ENCODE measurements at regions not wholly inside any gene's neighbourhood (a gene's known extent, or its start where the extent isn't known, plus 50 kb on each side); places are given as distances from the start of the nearest gene placed in this dataset.

DNA sequence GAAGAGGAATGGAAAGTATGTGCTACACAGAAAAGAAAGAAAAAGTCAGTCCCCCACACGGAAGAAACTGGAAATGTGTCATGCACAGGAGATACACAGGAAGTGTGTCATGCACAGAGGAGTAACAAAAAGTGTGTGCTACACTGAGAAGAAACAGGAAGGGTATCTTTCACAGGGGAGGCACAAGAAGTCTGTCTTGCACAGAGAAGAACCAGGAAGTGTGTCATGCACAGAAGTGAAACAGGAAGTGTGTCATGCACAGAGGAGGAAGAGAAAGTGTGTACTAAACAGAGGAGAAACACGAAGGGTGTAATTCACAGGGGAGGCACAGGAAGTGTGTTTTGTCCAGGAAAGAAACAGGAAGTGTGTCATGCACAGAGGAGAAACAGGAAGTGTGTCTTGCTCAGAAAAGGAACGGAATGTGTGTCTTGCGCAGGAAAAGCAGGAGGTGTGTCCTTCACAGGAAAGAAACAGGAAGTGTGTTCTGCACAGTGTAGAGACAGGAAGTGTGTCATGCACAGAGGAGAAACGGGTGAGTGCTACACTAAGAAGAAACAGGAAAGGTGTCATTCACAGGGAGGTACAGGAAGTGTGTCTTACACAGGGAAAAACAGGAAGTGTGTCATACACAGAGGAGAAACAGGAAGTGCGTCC lies 527.2 kb upstream of the PRKX start:
- Histone ChIP-seq H2AFZ (ENCODE audit: low read depth, low read length) (no peak overlapping the region), H3K9me3 (replicated peaks; ENCODE audit: control insufficient read depth, insufficient read depth, low read length) (peaks cover 2% of the 10 kb centered on the region), H3K9ac (replicated peaks; ENCODE audit: extremely low read depth, insufficient read depth, low read length) (no peak overlapping the region), H4K20me1 (replicated peaks; ENCODE audit: control insufficient read depth, extremely low read depth, insufficient read depth, low read length) (no peaks in the 10 kb centered on the region), H3K27me3 (ENCODE audit: control insufficient read depth in 2 of 2, insufficient read depth in 2 of 2, low read length in 2 of 2) (no peaks in the 10 kb centered on the region), H3K4me2 (ENCODE audit: insufficient read depth, low read length) (no peak overlapping the region), H3K27ac (ENCODE audit: insufficient read depth, low read depth, low read length) (no peak overlapping the region), H3K9me1 (replicated peaks; ENCODE audit: control insufficient read depth, extremely low read depth, insufficient read depth, low read length) (no peaks in the 10 kb centered on the region), H3K4me1 (ENCODE audit: control insufficient read depth, extremely low read depth, insufficient read depth, low read length) (no peaks in the 10 kb centered on the region), H3K79me2 (ENCODE audit: control insufficient read depth, insufficient read depth, low read length) (no peaks in the 10 kb centered on the region), H3K4me3 (replicated peaks in 1 of 3; ENCODE audit: insufficient read depth in 1 of 3, low read depth in 1 of 3, low read length in 3 of 3) (no peak overlapping the region), H3K36me3 (ENCODE audit: control insufficient read depth in 2 of 2, extremely low read depth in 1 of 2, insufficient read depth in 2 of 2, low read length in 2 of 2) (no peaks in the 10 kb centered on the region)
- ChIA-PET CTCF (no interaction called here), POLR2A (no interaction called here)
- dilution Hi-C loops (cut with MboI; ENCODE audit: extremely low pct_ligation_motif_present, low sequenced_read_pairs), result no loop called here
- FAIRE-seq (no peak), DNase-seq (ENCODE audit: low read depth, low spot score) (no peak)
- BruUV-seq (replicated peaks), result no TSS peak
- TF ChIP-seq FOS (IDR thresholded peaks at IDR 0.05; ENCODE audit: borderline replicate concordance, insufficient read depth, low read length) (no peak), MYC (IDR thresholded peaks at IDR 0.05; ENCODE audit: low read depth, low read length) (no peak)
- intact Hi-C loops (cut with micrococcal nuclease), result no loop called here

DNA sequence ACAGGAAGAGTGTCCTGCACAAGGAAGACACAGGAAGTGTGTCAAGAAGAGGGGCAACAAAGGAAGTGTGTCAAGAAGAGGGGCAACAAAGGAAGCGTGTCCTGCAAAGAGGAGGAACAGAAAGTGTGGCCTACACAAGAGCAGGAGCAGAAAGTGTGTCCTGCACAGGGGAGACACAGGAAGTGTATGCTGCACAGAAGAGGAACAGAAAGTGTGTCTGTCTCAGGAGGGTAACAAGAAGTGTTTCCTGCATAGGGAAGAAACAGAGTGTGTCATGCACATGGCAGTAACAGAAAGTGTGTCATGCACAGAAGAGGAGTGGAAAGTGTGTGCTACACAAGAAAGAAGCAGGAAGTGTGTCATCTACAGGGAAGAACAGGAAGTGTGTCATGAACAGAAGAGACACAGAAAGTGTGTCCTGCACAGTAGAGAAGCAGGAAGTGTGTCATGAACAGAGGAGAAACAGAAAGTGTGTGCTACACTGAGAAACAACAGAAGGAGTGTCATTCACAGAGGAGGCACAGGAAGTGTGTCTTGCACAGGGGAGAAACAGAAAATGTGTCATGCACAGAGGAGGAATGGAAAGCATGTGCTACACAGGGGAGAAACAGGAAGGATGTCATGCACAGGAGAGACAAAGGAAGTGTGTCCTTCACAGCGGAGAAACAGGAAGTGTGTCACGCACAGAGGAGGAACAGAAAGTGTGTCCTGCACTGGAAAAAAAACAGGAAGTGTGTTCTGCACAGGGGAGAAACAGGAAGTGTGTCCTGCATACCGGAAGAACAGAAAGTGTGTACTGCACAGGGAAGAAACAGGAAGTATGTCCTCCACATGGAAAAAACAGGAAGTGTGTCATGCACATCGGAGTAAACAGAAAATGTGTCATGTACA lies 526.4 kb upstream of the PRKX start:
- no peak for FAIRE-seq
- no peak overlapping the region for H3K27ac ChIP-seq (ENCODE audit: insufficient read depth, low read depth, low read length)
- H3K79me2 ChIP-seq (ENCODE audit: control insufficient read depth, insufficient read depth, low read length), result no peaks in the 10 kb centered on the region
- TF ChIP-seq, protein P1, sequence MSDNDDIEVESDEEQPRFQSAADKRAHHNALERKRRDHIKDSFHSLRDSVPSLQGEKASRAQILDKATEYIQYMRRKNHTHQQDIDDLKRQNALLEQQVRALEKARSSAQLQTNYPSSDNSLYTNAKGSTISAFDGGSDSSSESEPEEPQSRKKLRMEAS (IDR thresholded peaks at IDR 0.05; ENCODE audit: insufficient read depth, insufficient read length), result no peak
- TF ChIP-seq POLR2A (IDR thresholded peaks at IDR 0.05; ENCODE audit: low read depth, low read length), result no peak
- no peak for TF ChIP-seq POLR2AphosphoS5 (IDR thresholded peaks at IDR 0.05; ENCODE audit: insufficient read depth, low read depth, low read length)
- no peak for TF ChIP-seq MYC (IDR thresholded peaks at IDR 0.05; ENCODE audit: low read depth, low read length)
- TF ChIP-seq FOS (IDR thresholded peaks at IDR 0.05; ENCODE audit: borderline replicate concordance, insufficient read depth, low read length), result no peak
- no peak for TF ChIP-seq GATA2 (IDR thresholded peaks at IDR 0.05; ENCODE audit: insufficient read depth, insufficient read length, low read depth, low read length)
- TF ChIP-seq JUN (IDR thresholded peaks at IDR 0.05; ENCODE audit: borderline replicate concordance, insufficient read depth, insufficient read length, low read depth), result no peak
- TF ChIP-seq EZH2 (IDR thresholded peaks at IDR 0.05; ENCODE audit: borderline replicate concordance, low read depth, low read length, severe bottlenecking), result no peak
- TF ChIP-seq, protein P2, sequence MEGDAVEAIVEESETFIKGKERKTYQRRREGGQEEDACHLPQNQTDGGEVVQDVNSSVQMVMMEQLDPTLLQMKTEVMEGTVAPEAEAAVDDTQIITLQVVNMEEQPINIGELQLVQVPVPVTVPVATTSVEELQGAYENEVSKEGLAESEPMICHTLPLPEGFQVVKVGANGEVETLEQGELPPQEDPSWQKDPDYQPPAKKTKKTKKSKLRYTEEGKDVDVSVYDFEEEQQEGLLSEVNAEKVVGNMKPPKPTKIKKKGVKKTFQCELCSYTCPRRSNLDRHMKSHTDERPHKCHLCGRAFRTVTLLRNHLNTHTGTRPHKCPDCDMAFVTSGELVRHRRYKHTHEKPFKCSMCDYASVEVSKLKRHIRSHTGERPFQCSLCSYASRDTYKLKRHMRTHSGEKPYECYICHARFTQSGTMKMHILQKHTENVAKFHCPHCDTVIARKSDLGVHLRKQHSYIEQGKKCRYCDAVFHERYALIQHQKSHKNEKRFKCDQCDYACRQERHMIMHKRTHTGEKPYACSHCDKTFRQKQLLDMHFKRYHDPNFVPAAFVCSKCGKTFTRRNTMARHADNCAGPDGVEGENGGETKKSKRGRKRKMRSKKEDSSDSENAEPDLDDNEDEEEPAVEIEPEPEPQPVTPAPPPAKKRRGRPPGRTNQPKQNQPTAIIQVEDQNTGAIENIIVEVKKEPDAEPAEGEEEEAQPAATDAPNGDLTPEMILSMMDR (IDR thresholded peaks at IDR 0.05; ENCODE audit: extremely low read depth in 1 of 2, insufficient read depth in 1 of 2, low read depth in 1 of 2, low read length in 2 of 2), result no peak
- no peaks in the 10 kb centered on the region for H3K4me1 ChIP-seq (ENCODE audit: control insufficient read depth, extremely low read depth, insufficient read depth, low read length)
- H3K9me3 ChIP-seq (replicated peaks; ENCODE audit: control insufficient read depth, insufficient read depth, low read length), result peaks cover 2% of the 10 kb centered on the region
- no TSS peak for BruUV-seq (replicated peaks)
- dilution Hi-C loops (cut with MboI; ENCODE audit: extremely low pct_ligation_motif_present, low sequenced_read_pairs) (no loop called here), intact Hi-C loops (cut with micrococcal nuclease) (no loop called here)
- ChIA-PET CTCF (no interaction called here), POLR2A (no interaction called here)
- H3K9ac ChIP-seq (replicated peaks; ENCODE audit: extremely low read depth, insufficient read depth, low read length), result no peak overlapping the region
- H3K27me3 ChIP-seq (ENCODE audit: control insufficient read depth in 2 of 2, insufficient read depth in 2 of 2, low read length in 2 of 2), result no peaks in the 10 kb centered on the region
- no peaks in the 10 kb centered on the region for H3K9me1 ChIP-seq (replicated peaks; ENCODE audit: control insufficient read depth, extremely low read depth, insufficient read depth, low read length)
- H3K4me2 ChIP-seq (ENCODE audit: insufficient read depth, low read length), result no peak overlapping the region
- no peak for DNase-seq (ENCODE audit: low read depth, low spot score)
- H3K36me3 ChIP-seq (ENCODE audit: control insufficient read depth in 2 of 2, extremely low read depth in 1 of 2, insufficient read depth in 2 of 2, low read length in 2 of 2), result no peaks in the 10 kb centered on the region
- no peak overlapping the region for H2AFZ ChIP-seq (ENCODE audit: low read depth, low read length)
- H3K4me3 ChIP-seq (replicated peaks in 1 of 3; ENCODE audit: insufficient read depth in 1 of 3, low read depth in 1 of 3, low read length in 3 of 3), result no peak overlapping the region
- no peaks in the 10 kb centered on the region for H4K20me1 ChIP-seq (replicated peaks; ENCODE audit: control insufficient read depth, extremely low read depth, insufficient read depth, low read length)
